ENCODE measurements at regions not wholly inside any gene's neighbourhood (a gene's known extent, or its start where the extent isn't known, plus 50 kb on each side); places are given as distances from the start of the nearest gene placed in this dataset.

GRCh38 chr4:117623326-117623725 lies 411.0 kb upstream of the NDST3 start:
- ATAC-seq, result no peak
- DNase-seq, result no peak
- H3K36me3 ChIP-seq, result no peaks in the 10 kb centered on the region
- TF ChIP-seq CTCF (IDR thresholded peaks at IDR 0.05 in 4 of 5, conservative IDR thresholded peaks at IDR 0.05 in 1 of 5) (no peak), POLR2A (IDR thresholded peaks at IDR 0.05) (no peak)
- intact Hi-C loops (cut with DNase I; ENCODE audit: low total_unique reads) (no loop called here), in situ Hi-C loops (cut with MboI; ENCODE audit: low sequenced_read_pairs in 4 of 4) (no loop called here)
- H3K4me3 ChIP-seq, result no peak overlapping the region
- no peaks in the 10 kb centered on the region for H3K4me1 ChIP-seq
- H3K27ac ChIP-seq, result no peak overlapping the region
- no peaks in the 10 kb centered on the region for H3K9me3 ChIP-seq
- no peaks in the 10 kb centered on the region for H3K27me3 ChIP-seq

GRCh38 chr4:117626664-117627063 lies 407.6 kb upstream of the NDST3 start:
- H3K9me3 ChIP-seq, result no peaks in the 10 kb centered on the region
- H3K36me3 ChIP-seq, result no peaks in the 10 kb centered on the region
- H3K4me3 ChIP-seq, result no peak overlapping the region
- H3K27ac ChIP-seq, result no peak overlapping the region
- H3K27me3 ChIP-seq, result no peaks in the 10 kb centered on the region
- no peaks in the 10 kb centered on the region for H3K4me1 ChIP-seq
- no peak for DNase-seq
- in situ Hi-C loops (cut with MboI; ENCODE audit: low sequenced_read_pairs in 4 of 4), result no loop called here
- ATAC-seq, result no peak
- intact Hi-C loops (cut with DNase I; ENCODE audit: low total_unique reads), result no loop called here
- TF ChIP-seq POLR2A (IDR thresholded peaks at IDR 0.05), result no peak
- TF ChIP-seq CTCF (IDR thresholded peaks at IDR 0.05 in 4 of 5, conservative IDR thresholded peaks at IDR 0.05 in 1 of 5), result no peak

- in situ Hi-C loops (cut with MboI; ENCODE audit: low sequenced_read_pairs in 4 of 4), result no loop called here
- no peak overlapping the region for H3K27ac ChIP-seq
- no peaks in the 10 kb centered on the region for H3K4me1 ChIP-seq
- intact Hi-C loops (cut with DNase I; ENCODE audit: low total_unique reads), result no loop called here
- ATAC-seq (no peak), DNase-seq (no peak)
- no peak overlapping the region for H3K4me3 ChIP-seq
- H3K36me3 ChIP-seq, result no peaks in the 10 kb centered on the region
- H3K27me3 ChIP-seq, result no peaks in the 10 kb centered on the region
- TF ChIP-seq CTCF (IDR thresholded peaks at IDR 0.05 in 4 of 5, conservative IDR thresholded peaks at IDR 0.05 in 1 of 5) (no peak), POLR2A (IDR thresholded peaks at IDR 0.05) (no peak)
- no peaks in the 10 kb centered on the region for H3K9me3 ChIP-seq
Observed at GRCh38 chr4:117634716-117635115, 399.6 kb upstream of the NDST3 start.

- no peaks in the 10 kb centered on the region for H3K4me1 ChIP-seq
- intact Hi-C loops (cut with DNase I; ENCODE audit: low total_unique reads) (no loop called here), in situ Hi-C loops (cut with MboI; ENCODE audit: low sequenced_read_pairs in 4 of 4) (no loop called here)
- H3K27ac ChIP-seq, result no peak overlapping the region
- no peak for DNase-seq
- TF ChIP-seq CTCF (IDR thresholded peaks at IDR 0.05 in 4 of 5, conservative IDR thresholded peaks at IDR 0.05 in 1 of 5) (no peak), POLR2A (IDR thresholded peaks at IDR 0.05) (no peak)
- H3K4me3 ChIP-seq, result no peak overlapping the region
- H3K27me3 ChIP-seq, result no peaks in the 10 kb centered on the region
- no peaks in the 10 kb centered on the region for H3K9me3 ChIP-seq
- H3K36me3 ChIP-seq, result no peaks in the 10 kb centered on the region
- no peak for ATAC-seq
Observed at GRCh38 chr4:117637347-117637746, 396.9 kb upstream of the NDST3 start.

GRCh38 chr4:117640836-117641235 lies 393.4 kb upstream of the NDST3 start:
- TF ChIP-seq CTCF (IDR thresholded peaks at IDR 0.05 in 4 of 5, conservative IDR thresholded peaks at IDR 0.05 in 1 of 5) (no peak), POLR2A (IDR thresholded peaks at IDR 0.05) (no peak)
- in situ Hi-C loops (cut with MboI; ENCODE audit: low sequenced_read_pairs in 4 of 4) (no loop called here), intact Hi-C loops (cut with DNase I; ENCODE audit: low total_unique reads) (no loop called here)
- Histone ChIP-seq H3K27me3 (no peaks in the 10 kb centered on the region), H3K27ac (no peak overlapping the region), H3K9me3 (no peaks in the 10 kb centered on the region), H3K4me1 (no peaks in the 10 kb centered on the region), H3K36me3 (no peaks in the 10 kb centered on the region), H3K4me3 (no peak overlapping the region)
- DNase-seq (no peak), ATAC-seq (no peak)

Data from gastrocnemius medialis (tissue), 4 donors.